ENCODE measurements at regions not wholly inside any gene's neighbourhood (a gene's known extent, or its start where the extent isn't known, plus 50 kb on each side); places are given as distances from the start of the nearest gene placed in this dataset.

- no peak for DNase-seq (ENCODE audit: low read depth)
These were observed 173.6 kb upstream of the CNR1 start for GRCh38 chr6:88339761-88340160.

- DNase-seq (ENCODE audit: low read depth): no peak
These were observed 155.2 kb upstream of the CNR1 start for GRCh38 chr6:88321306-88321705.

- DNase-seq (ENCODE audit: low read depth): no peak
These were observed 145.4 kb upstream of the CNR1 start for GRCh38 chr6:88311561-88311960.

GRCh38 chr6:88304520-88304919 lies 138.4 kb upstream of the CNR1 start:
- no peak for DNase-seq (ENCODE audit: low read depth)

GRCh38 chr6:88302769-88303225 lies 136.7 kb upstream of the CNR1 start:
- DNase-seq (ENCODE audit: low read depth): peak; percentile 24

GRCh38 chr6:88301888-88302768 lies 136.0 kb upstream of the CNR1 start:
- no peak for DNase-seq (ENCODE audit: low read depth)

GRCh38 chr6:88301256-88301655 lies 135.1 kb upstream of the CNR1 start:
- no peak for DNase-seq (ENCODE audit: low read depth)

- DNase-seq (ENCODE audit: low read depth): no peak
These were observed 132.1 kb upstream of the CNR1 start for GRCh38 chr6:88298066-88298845.

GRCh38 chr6:88296694-88297093 lies 130.5 kb upstream of the CNR1 start:
- DNase-seq (ENCODE audit: low read depth): no peak

GRCh38 chr6:88295663-88296062 lies 129.5 kb upstream of the CNR1 start:
- no peak for DNase-seq (ENCODE audit: low read depth)

- no peak for DNase-seq (ENCODE audit: low read depth)
These were observed 128.6 kb upstream of the CNR1 start for GRCh38 chr6:88294702-88295101.

GRCh38 chr6:88290411-88290810 lies 124.3 kb upstream of the CNR1 start:
- DNase-seq (ENCODE audit: low read depth): no peak

GRCh38 chr6:88287696-88288095 lies 121.5 kb upstream of the CNR1 start:
- no peak for DNase-seq (ENCODE audit: low read depth)

- DNase-seq (ENCODE audit: low read depth): no peak
These were observed 110.2 kb upstream of the CNR1 start for GRCh38 chr6:88276331-88276730.

- DNase-seq (ENCODE audit: low read depth): no peak
These were observed 102.4 kb upstream of the CNR1 start for GRCh38 chr6:88268508-88268907.

GRCh38 chr6:88266126-88266525 lies 100.0 kb upstream of the CNR1 start:
- DNase-seq (ENCODE audit: low read depth): no peak

GRCh38 chr6:88263591-88263990 lies 97.4 kb upstream of the CNR1 start:
- peak; percentile 6 for DNase-seq (ENCODE audit: low read depth)

GRCh38 chr6:88262332-88262731 lies 96.2 kb upstream of the CNR1 start:
- DNase-seq (ENCODE audit: low read depth): no peak

GRCh38 chr6:88251301-88251700 lies 85.2 kb upstream of the CNR1 start:
- no peak for DNase-seq (ENCODE audit: low read depth)

- DNase-seq (ENCODE audit: low read depth): no peak
These were observed 82.7 kb upstream of the CNR1 start for GRCh38 chr6:88248709-88249321.

- no peak for DNase-seq (ENCODE audit: low read depth)
These were observed 80.5 kb upstream of the CNR1 start for GRCh38 chr6:88246654-88247053.

- no peak for DNase-seq (ENCODE audit: low read depth)
These were observed 78.6 kb upstream of the CNR1 start for GRCh38 chr6:88244721-88245120.

GRCh38 chr6:88238901-88239300 lies 72.8 kb upstream of the CNR1 start:
- DNase-seq (ENCODE audit: low read depth): no peak

Measured in iris pigment epithelial cell (primary cell).